CD14-positive monocyte (primary cell): ENCODE measurements at regions not wholly inside any gene's neighbourhood (a gene's known extent, or its start where the extent isn't known, plus 50 kb on each side); places are given as distances from the start of the nearest gene placed in this dataset.

Source experiments
- DNase-seq, 3 donors: peaks; one replicate each; pipeline ENCODE4 v3.0.0-alpha.2; 2011 to 2022
- H2AFZ ChIP-seq: 2 replicates; pipeline ENCODE4 v1.6.0; 2012; ENCODE audit warnings: mild to moderate bottlenecking, low read depth, low read length, inconsistent platforms; ENCODE audit not compliant: insufficient read depth, poor library complexity, severe bottlenecking
- H3K27ac ChIP-seq, 2 donors: 1 replicate in 1 of 2; 2 replicates in 1 of 2; pipeline ENCODE4 v1.5.1; 2012 to 2013; ENCODE audit warnings: low read length in 2 of 2, control low read depth in 1 of 2, inconsistent platforms in 1 of 2, low read depth in 1 of 2, mild to moderate bottlenecking in 1 of 2
- H3K27me3 ChIP-seq, 2 donors: one replicate each; pipeline versions ENCODE4 v1.6.0 to v1.6.1; 2011 to 2013; ENCODE audit warnings: low read length in 2 of 2; ENCODE audit not compliant: control insufficient read depth in 2 of 2, insufficient read depth in 2 of 2
- H3K36me3 ChIP-seq, 2 donors: replicated peaks in 1 of 2; 1 replicate in 1 of 2; 2 replicates in 1 of 2; pipeline versions ENCODE4 v1.5.1 to v1.6.1; 2012 to 2013; ENCODE audit warnings: low read length in 2 of 2, control low read depth in 1 of 2, inconsistent platforms in 1 of 2, mild to moderate bottlenecking in 1 of 2; ENCODE audit not compliant: insufficient read depth in 2 of 2, control insufficient read depth in 1 of 2
- H3K4me1 ChIP-seq, 2 donors: 1 replicate in 1 of 2; 2 replicates in 1 of 2; pipeline versions ENCODE4 v1.5.1 to v1.6.1; 2012 to 2013; ENCODE audit warnings: low read length in 2 of 2, control low read depth in 1 of 2, inconsistent platforms in 1 of 2, mild to moderate bottlenecking in 1 of 2, moderate library complexity in 1 of 2; ENCODE audit not compliant: insufficient read depth in 2 of 2, control insufficient read depth in 1 of 2
- H3K4me2 ChIP-seq: replicated peaks from 2 replicates; pipeline ENCODE3; 2012; ENCODE audit warnings: low read length, moderate library complexity, mild to moderate bottlenecking; ENCODE audit not compliant: poor library complexity, severe bottlenecking; ENCODE audit errors: extremely low read depth
- H3K4me3 ChIP-seq, 3 experiments: fragments of 200-600 bp in 1 of 3; sonication (generic) in 1 of 3; replicated peaks in 1 of 3; 1 replicate in 2 of 3; 2 replicates in 1 of 3; pipeline ENCODE4 v1.5.1; 2011 to 2013; ENCODE audit warnings: low read length in 3 of 3, mild to moderate bottlenecking in 3 of 3, control low read depth in 2 of 3, low read depth in 2 of 3, inconsistent platforms in 1 of 3, moderate library complexity in 1 of 3
- H3K79me2 ChIP-seq: 2 replicates; pipeline ENCODE4 v1.6.0; 2012; ENCODE audit warnings: mild to moderate bottlenecking, control low read depth, inconsistent platforms, low read length, moderate library complexity; ENCODE audit not compliant: insufficient read depth
- H3K9ac ChIP-seq: 2 replicates; pipeline ENCODE4 v1.6.0; 2017; ENCODE audit warnings: low read length, mild to moderate bottlenecking; ENCODE audit not compliant: insufficient read depth, poor library complexity, severe bottlenecking
- H3K9me3 ChIP-seq, 2 donors: replicated peaks in 1 of 2; 1 replicate in 1 of 2; 2 replicates in 1 of 2; pipeline versions ENCODE4 v1.5.1 to v1.6.1; 2012 to 2013; ENCODE audit warnings: low read length in 2 of 2, control low read depth in 1 of 2; ENCODE audit not compliant: control insufficient read depth in 1 of 2, insufficient read depth in 1 of 2
- H4K20me1 ChIP-seq: 2 replicates; pipeline ENCODE4 v1.6.0; 2012; ENCODE audit warnings: mild to moderate bottlenecking, low read length, control low read depth, moderate library complexity; ENCODE audit not compliant: insufficient read depth
- H3K27ac Mint-ChIP-seq, 7 donors: one replicate each; pipeline ENCODE4 v1.8.0; 2020; ENCODE audit warnings: mild to moderate bottlenecking in 7 of 7, mixed read lengths in 7 of 7, moderate library complexity in 6 of 7, inconsistent platforms in 2 of 7
- H3K27me3 Mint-ChIP-seq, 3 donors: one replicate each; pipeline ENCODE4 v1.8.0; 2021 to 2022; ENCODE audit warnings: low read depth in 3 of 3, mild to moderate bottlenecking in 3 of 3, mixed read lengths in 3 of 3, moderate library complexity in 3 of 3, inconsistent platforms in 1 of 3
- H3K36me3 Mint-ChIP-seq, 2 donors: one replicate each; pipeline ENCODE4 v1.8.0; 2020; ENCODE audit warnings: mixed read lengths in 2 of 2, inconsistent platforms in 1 of 2, mild to moderate bottlenecking in 1 of 2
- H3K4me1 Mint-ChIP-seq: one replicate; pipeline ENCODE4 v1.8.0; 2020; ENCODE audit warnings: mild to moderate bottlenecking, mixed read lengths
- H3K4me3 Mint-ChIP-seq, 2 donors: one replicate each; pipeline ENCODE4 v1.8.0; 2020; ENCODE audit warnings: mild to moderate bottlenecking in 2 of 2, mixed read lengths in 2 of 2, moderate library complexity in 1 of 2
- H3K9me3 Mint-ChIP-seq, 7 donors: one replicate each; pipeline ENCODE4 v1.8.0; 2020 to 2022; ENCODE audit warnings: mixed read lengths in 7 of 7, mild to moderate bottlenecking in 6 of 7, moderate library complexity in 6 of 7, inconsistent platforms in 2 of 7
- WGBS: methylation state at CpG from one replicate; pipeline ENCODE4 v1.1.5; 2013; ENCODE audit warnings: missing lambda C conversion rate; ENCODE audit not compliant: insufficient coverage; 5-methylcytosine and 5-hydroxymethylcytosine counted together
- intact Hi-C, 2 donors: fragments of 100-400 bp; cut with micrococcal nuclease; formaldehyde crosslinking; loops; one replicate each; pipeline versions ENCODE4 v1.15.0 to v1.15.1; 2023
- TF ChIP-seq, protein P1 (sequence below): fragments of 200-600 bp; IDR thresholded peaks from one replicate; pipeline ENCODE4 v1.8.0; 2022; ENCODE audit warnings: antibody characterized with exemption, mild to moderate bottlenecking

DNA sequence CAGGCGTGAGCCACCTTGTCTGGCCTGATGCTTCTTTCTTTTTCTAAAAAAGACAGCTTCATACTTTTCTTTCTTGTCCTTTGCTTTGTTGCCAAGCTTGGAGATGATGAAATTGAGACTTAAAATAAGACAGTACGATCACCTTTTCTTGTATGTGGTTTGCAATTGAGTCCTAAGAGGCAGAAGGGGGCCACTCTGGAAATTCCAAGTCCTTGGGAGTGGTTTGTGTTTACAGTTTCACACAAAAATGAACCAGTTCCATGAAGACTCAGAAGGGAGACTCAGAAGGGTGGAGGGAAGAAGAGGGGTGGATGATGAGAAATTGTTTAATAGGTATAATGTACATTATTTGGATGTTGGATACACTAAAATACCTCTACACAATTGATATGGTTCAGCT is 70.7 kb upstream of the TNS3 start:
- Histone ChIP-seq H3K36me3 (no peaks in the 10 kb centered on the region), H3K27ac (no peak overlapping the region), H4K20me1 (no peaks in the 10 kb centered on the region), H3K9ac (no peak overlapping the region), H3K4me1 (peaks cover 13 to 18% of the 10 kb centered on the region in 2 donors), H3K9me3 (no peaks in the 10 kb centered on the region), H3K4me2 (no peak overlapping the region), H3K27me3 (no peaks in the 10 kb centered on the region), H3K79me2 (no peaks in the 10 kb centered on the region), H2AFZ (no peak overlapping the region), H3K4me3 (no peak overlapping the region)
- peaks cover 0 to 1% of the 10 kb centered on the region in 2 donors for H3K36me3 Mint-ChIP-seq
- no peak for DNase-seq
- intact Hi-C loops = no loop called here
- WGBS = 96% methylated on average over 2 of the region's 2 CpGs
- H3K4me3 Mint-ChIP-seq = no peak overlapping the region
- H3K27me3 Mint-ChIP-seq = peaks cover 1 to 5% (median 3%) of the 10 kb centered on the region in 3 donors
- peaks cover 36% of the 10 kb centered on the region for H3K4me1 Mint-ChIP-seq
- H3K27ac Mint-ChIP-seq = no peak overlapping the region
- H3K9me3 Mint-ChIP-seq = peaks cover 0 to 2% (median 0%) of the 10 kb centered on the region in 7 donors
- TF ChIP-seq, protein P1, sequence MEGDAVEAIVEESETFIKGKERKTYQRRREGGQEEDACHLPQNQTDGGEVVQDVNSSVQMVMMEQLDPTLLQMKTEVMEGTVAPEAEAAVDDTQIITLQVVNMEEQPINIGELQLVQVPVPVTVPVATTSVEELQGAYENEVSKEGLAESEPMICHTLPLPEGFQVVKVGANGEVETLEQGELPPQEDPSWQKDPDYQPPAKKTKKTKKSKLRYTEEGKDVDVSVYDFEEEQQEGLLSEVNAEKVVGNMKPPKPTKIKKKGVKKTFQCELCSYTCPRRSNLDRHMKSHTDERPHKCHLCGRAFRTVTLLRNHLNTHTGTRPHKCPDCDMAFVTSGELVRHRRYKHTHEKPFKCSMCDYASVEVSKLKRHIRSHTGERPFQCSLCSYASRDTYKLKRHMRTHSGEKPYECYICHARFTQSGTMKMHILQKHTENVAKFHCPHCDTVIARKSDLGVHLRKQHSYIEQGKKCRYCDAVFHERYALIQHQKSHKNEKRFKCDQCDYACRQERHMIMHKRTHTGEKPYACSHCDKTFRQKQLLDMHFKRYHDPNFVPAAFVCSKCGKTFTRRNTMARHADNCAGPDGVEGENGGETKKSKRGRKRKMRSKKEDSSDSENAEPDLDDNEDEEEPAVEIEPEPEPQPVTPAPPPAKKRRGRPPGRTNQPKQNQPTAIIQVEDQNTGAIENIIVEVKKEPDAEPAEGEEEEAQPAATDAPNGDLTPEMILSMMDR = no peak

DNA sequence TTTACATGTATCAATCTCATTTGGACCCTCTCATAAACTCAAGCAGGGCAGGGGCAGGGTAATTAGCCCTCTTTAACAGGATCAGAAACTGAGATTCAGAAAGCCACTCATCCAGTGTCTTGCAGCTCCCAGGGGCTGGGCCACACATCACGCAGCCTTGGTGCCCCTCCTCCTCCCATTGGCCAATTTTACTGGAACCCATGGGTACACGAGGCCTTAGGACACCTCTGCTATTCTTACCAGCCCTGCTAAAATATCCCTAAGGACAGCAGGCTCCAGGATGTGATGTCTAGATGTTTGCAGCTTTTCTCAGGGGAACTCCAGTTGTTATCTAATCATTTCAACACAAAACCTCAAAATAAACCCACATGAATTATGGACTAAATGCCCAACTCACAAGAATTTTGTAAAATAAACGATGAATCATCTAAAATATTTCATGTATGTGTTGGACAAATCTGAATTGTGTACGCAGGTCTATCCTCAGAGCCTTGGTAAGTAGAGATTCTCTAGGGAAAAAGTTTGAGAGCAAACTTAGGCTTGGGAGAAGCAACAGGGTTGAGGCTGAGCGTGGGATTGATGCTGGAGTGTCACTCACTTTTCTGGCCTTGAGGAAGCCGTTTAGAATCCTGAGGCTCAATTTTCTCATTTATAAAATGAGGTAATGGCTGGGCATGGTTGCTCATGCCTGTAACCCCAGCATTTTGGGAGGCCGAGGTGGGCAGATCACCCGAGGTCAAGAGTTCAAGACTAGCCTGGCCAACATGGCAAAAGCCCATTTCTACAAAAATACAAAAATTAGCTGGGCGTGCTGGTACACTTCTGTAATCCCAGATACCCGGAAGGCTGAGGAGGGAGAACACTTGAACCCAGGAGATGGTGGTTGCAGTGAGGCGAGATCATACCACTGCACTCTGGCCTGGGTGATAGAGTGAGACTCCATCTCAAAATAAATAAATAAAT is 69.7 kb upstream of the TNS3 start:
- Mint-ChIP-seq H3K27ac (peak overlapping the region in 1 of 7 donors; percentile 7), H3K36me3 (peaks cover 0 to 1% of the 10 kb centered on the region in 2 donors), H3K4me3 (no peak overlapping the region), H3K4me1 (peaks cover 46% of the 10 kb centered on the region), H3K9me3 (peaks cover 0 to 2% (median 0%) of the 10 kb centered on the region in 7 donors), H3K27me3 (peaks cover 1 to 5% (median 4%) of the 10 kb centered on the region in 3 donors)
- DNase-seq = no peak
- Histone ChIP-seq H3K27me3 (no peaks in the 10 kb centered on the region), H3K9me3 (no peaks in the 10 kb centered on the region), H3K27ac (no peak overlapping the region), H2AFZ (no peak overlapping the region), H3K9ac (no peak overlapping the region), H3K4me2 (no peak overlapping the region), H3K79me2 (no peaks in the 10 kb centered on the region), H3K4me1 (peaks cover 23 to 28% of the 10 kb centered on the region in 2 donors), H4K20me1 (no peaks in the 10 kb centered on the region), H3K4me3 (no peak overlapping the region), H3K36me3 (no peaks in the 10 kb centered on the region)
- intact Hi-C loops = no loop called here
- WGBS = 80% methylated on average over 2 of the region's 11 CpGs
- TF ChIP-seq, protein P1 = no peak
